ENCODE measurements at regions not wholly inside any gene's neighbourhood (a gene's known extent, or its start where the extent isn't known, plus 50 kb on each side); places are given as distances from the start of the nearest gene placed in this dataset.
"Not testable (repeated sequence)": the region's sequence is repeated elsewhere in the genome, so short reads cannot be mapped to it uniquely, and the experiment has no call there.

- no peak for DNase-seq (ENCODE audit: low read depth in 1 of 2, low spot score in 1 of 2)
- Histone ChIP-seq H3K27me3 (no peaks in the 10 kb centered on the region), H3K9me3 (ENCODE audit: low read depth) (no peaks in the 10 kb centered on the region), H3K4me3 (no peak overlapping the region), H3K4me1 (ENCODE audit: low read depth) (no peaks in the 10 kb centered on the region), H3K36me3 (no peaks in the 10 kb centered on the region), H3K27ac (no peak overlapping the region)
- no peak for TF ChIP-seq CTCF (IDR thresholded peaks at IDR 0.05; ENCODE audit: low read depth, low read length)
Measured at GRCh38 chr10:108601851-108602250, 1321.5 kb downstream of the XPNPEP1 start.

- not testable (repeated sequence) for H3K9me3 ChIP-seq (ENCODE audit: low read depth); H3K4me1 ChIP-seq (ENCODE audit: low read depth); H3K27ac ChIP-seq; H3K36me3 ChIP-seq; DNase-seq (ENCODE audit: low read depth in 1 of 2, low spot score in 1 of 2); H3K4me3 ChIP-seq; H3K27me3 ChIP-seq
Measured at GRCh38 chr10:108600511-108600910, 1322.8 kb downstream of the XPNPEP1 start.

GRCh38 chr10:108599317-108599716, 1324.0 kb downstream of the XPNPEP1 start:
- not testable (repeated sequence) for H3K27me3 ChIP-seq; H3K9me3 ChIP-seq (ENCODE audit: low read depth); H3K27ac ChIP-seq; H3K4me1 ChIP-seq (ENCODE audit: low read depth); DNase-seq (ENCODE audit: low read depth in 1 of 2, low spot score in 1 of 2); H3K36me3 ChIP-seq; H3K4me3 ChIP-seq

- Histone ChIP-seq H3K27ac (no peak overlapping the region), H3K4me3 (no peak overlapping the region), H3K4me1 (ENCODE audit: low read depth) (no peaks in the 10 kb centered on the region), H3K27me3 (no peaks in the 10 kb centered on the region), H3K36me3 (no peaks in the 10 kb centered on the region), H3K9me3 (ENCODE audit: low read depth) (no peaks in the 10 kb centered on the region)
- no peak for DNase-seq (ENCODE audit: low read depth in 1 of 2, low spot score in 1 of 2)
- TF ChIP-seq CTCF (IDR thresholded peaks at IDR 0.05; ENCODE audit: low read depth, low read length), result no peak
Measured at GRCh38 chr10:108598831-108599230, 1324.5 kb downstream of the XPNPEP1 start.

GRCh38 chr10:108598320-108598695, 1325.0 kb downstream of the XPNPEP1 start:
- no peak for TF ChIP-seq CTCF (IDR thresholded peaks at IDR 0.05; ENCODE audit: low read depth, low read length)
- Histone ChIP-seq H3K4me3 (no peak overlapping the region), H3K27me3 (no peaks in the 10 kb centered on the region), H3K36me3 (no peaks in the 10 kb centered on the region), H3K27ac (no peak overlapping the region), H3K4me1 (ENCODE audit: low read depth) (no peaks in the 10 kb centered on the region), H3K9me3 (ENCODE audit: low read depth) (no peaks in the 10 kb centered on the region)
- no peak for DNase-seq (ENCODE audit: low read depth in 1 of 2, low spot score in 1 of 2)

GRCh38 chr10:108597657-108598319, 1325.5 kb downstream of the XPNPEP1 start:
- no peak for TF ChIP-seq CTCF (IDR thresholded peaks at IDR 0.05; ENCODE audit: low read depth, low read length)
- H3K4me1 ChIP-seq (ENCODE audit: low read depth), result no peaks in the 10 kb centered on the region
- no peak for DNase-seq (ENCODE audit: low read depth in 1 of 2, low spot score in 1 of 2)
- no peak overlapping the region for H3K27ac ChIP-seq
- H3K4me3 ChIP-seq, result no peak overlapping the region
- H3K36me3 ChIP-seq, result no peaks in the 10 kb centered on the region
- no peaks in the 10 kb centered on the region for H3K27me3 ChIP-seq
- no peaks in the 10 kb centered on the region for H3K9me3 ChIP-seq (ENCODE audit: low read depth)

GRCh38 chr10:108597031-108597430, 1326.3 kb downstream of the XPNPEP1 start:
- Histone ChIP-seq H3K4me1 (ENCODE audit: low read depth) (no peaks in the 10 kb centered on the region), H3K27ac (no peak overlapping the region), H3K36me3 (no peaks in the 10 kb centered on the region), H3K9me3 (ENCODE audit: low read depth) (no peaks in the 10 kb centered on the region), H3K4me3 (no peak overlapping the region), H3K27me3 (no peaks in the 10 kb centered on the region)
- peak in 1 of 2 donors; percentile 6 for DNase-seq (ENCODE audit: low read depth in 1 of 2, low spot score in 1 of 2)
- TF ChIP-seq CTCF (IDR thresholded peaks at IDR 0.05; ENCODE audit: low read depth, low read length), result no peak
